SIG-M5 treated with dmso at 0.1 percent for 504 hours (cell line): ENCODE measurements at regions not wholly inside any gene's neighbourhood (a gene's known extent, or its start where the extent isn't known, plus 50 kb on each side); places are given as distances from the start of the nearest gene placed in this dataset.
"Not testable (repeated sequence)": the region's sequence is repeated elsewhere in the genome, so short reads cannot be mapped to it uniquely, and the experiment has no call there.

ENCODE experiments used
- DNase-seq: peaks from one replicate; lab custom pipeline; 2025; ENCODE audit not compliant: unreplicated experiment; lab: John Stamatoyannopoulos, UW

- DNase-seq: no peak
These were observed 307.0 kb upstream of the USP25 start for GRCh38 chr21:15422783-15423182.

- DNase-seq: no peak
These were observed 305.9 kb upstream of the USP25 start for GRCh38 chr21:15423676-15424445.

- no peak for DNase-seq
These were observed 304.7 kb upstream of the USP25 start for GRCh38 chr21:15425049-15425448.

- DNase-seq: no peak
These were observed 299.8 kb upstream of the USP25 start for GRCh38 chr21:15430023-15430422.

- no peak for DNase-seq
These were observed 299.2 kb upstream of the USP25 start for GRCh38 chr21:15430577-15430976.

GRCh38 chr21:15431053-15431452 lies 298.7 kb upstream of the USP25 start:
- DNase-seq: no peak

GRCh38 chr21:15433091-15433490 lies 296.7 kb upstream of the USP25 start:
- no peak for DNase-seq

- no peak for DNase-seq
These were observed 295.4 kb upstream of the USP25 start for GRCh38 chr21:15434163-15434905.

- no peak for DNase-seq
These were observed 293.8 kb upstream of the USP25 start for GRCh38 chr21:15436031-15436430.

GRCh38 chr21:15437883-15438282 lies 291.9 kb upstream of the USP25 start:
- peak; percentile 33 for DNase-seq

- DNase-seq: no peak
These were observed 290.1 kb upstream of the USP25 start for GRCh38 chr21:15439726-15440125.

- DNase-seq: no peak
These were observed 288.7 kb upstream of the USP25 start for GRCh38 chr21:15441060-15441493.

- no peak for DNase-seq
These were observed 287.8 kb upstream of the USP25 start for GRCh38 chr21:15441992-15442391.

- peak; percentile 24 for DNase-seq
These were observed 286.9 kb upstream of the USP25 start for GRCh38 chr21:15442743-15443469.

- DNase-seq: no peak
These were observed 286.1 kb upstream of the USP25 start for GRCh38 chr21:15443740-15444117.

- no peak for DNase-seq
These were observed 285.4 kb upstream of the USP25 start for GRCh38 chr21:15444118-15444960.

- peak; percentile 84 for DNase-seq
These were observed 284.5 kb upstream of the USP25 start for GRCh38 chr21:15445327-15445726.

GRCh38 chr21:15446223-15446622 lies 283.6 kb upstream of the USP25 start:
- DNase-seq: peak; percentile 44

- no peak for DNase-seq
These were observed 280.2 kb upstream of the USP25 start for GRCh38 chr21:15449556-15449955.

- DNase-seq: no peak
These were observed 276.5 kb upstream of the USP25 start for GRCh38 chr21:15453261-15453660.

- DNase-seq: not testable (repeated sequence)
These were observed 276.0 kb upstream of the USP25 start for GRCh38 chr21:15453785-15454184.
